ENCODE measurements at regions not wholly inside any gene's neighbourhood (a gene's known extent, or its start where the extent isn't known, plus 50 kb on each side); places are given as distances from the start of the nearest gene placed in this dataset.

DNA sequence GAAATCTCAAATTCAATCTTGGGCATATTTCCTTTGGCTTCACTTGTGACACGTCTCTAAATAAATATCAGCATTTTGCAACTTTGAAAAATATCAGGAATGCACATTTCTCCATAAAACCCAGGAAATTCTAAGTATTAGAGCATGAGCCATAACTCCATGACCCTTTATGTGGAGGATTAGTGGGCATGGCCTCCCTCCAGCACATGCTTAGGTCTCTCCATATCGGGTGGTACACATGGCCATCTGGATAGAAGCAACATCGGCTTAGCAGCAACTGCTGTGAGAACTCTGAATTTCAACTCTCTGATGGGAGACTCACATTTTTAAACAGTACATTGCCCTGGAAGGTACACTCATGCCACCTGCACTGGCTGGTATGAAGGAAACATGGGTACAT lies 73.7 kb upstream of the EGFLAM start:
- Histone ChIP-seq H3K36me3 (ENCODE audit: control insufficient read depth, insufficient read depth, low read length) (no peaks in the 10 kb centered on the region), H3K4me3 (ENCODE audit: low read length) (no peak overlapping the region), H3K27ac (ENCODE audit: low read length) (no peak overlapping the region), H3K27me3 (ENCODE audit: control insufficient read depth, insufficient read depth, low read length) (peaks cover 7% of the 10 kb centered on the region), H3K9me3 (replicated peaks; ENCODE audit: control insufficient read depth, low read depth, low read length) (no peaks in the 10 kb centered on the region), H3K4me1 (ENCODE audit: control insufficient read depth, insufficient read depth, low read length) (no peaks in the 10 kb centered on the region)
- WGBS (ENCODE audit: insufficient coverage): 77% methylated on average over 2 of the region's 3 CpGs
- no peak for DNase-seq

DNA sequence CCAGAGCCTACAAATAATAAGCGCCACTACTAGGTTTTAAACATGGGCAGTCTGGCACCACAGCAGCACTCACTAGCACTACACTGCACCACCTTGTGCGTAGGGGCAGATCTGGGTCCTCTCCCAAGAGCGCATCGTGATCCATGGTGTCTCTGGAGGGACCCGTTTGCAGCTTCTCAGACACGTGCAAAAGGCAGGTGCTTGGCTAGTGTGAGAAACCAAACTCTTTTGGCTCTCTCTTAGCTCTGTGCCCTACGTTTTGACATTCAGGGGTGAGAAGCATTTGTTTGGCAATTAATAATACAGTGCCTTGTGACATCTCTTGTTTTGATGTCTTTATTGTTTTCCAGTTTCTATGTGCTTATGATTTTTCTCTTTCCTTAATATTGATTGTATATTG lies 75.4 kb upstream of the EGFLAM start:
- Histone ChIP-seq H3K36me3 (ENCODE audit: control insufficient read depth, insufficient read depth, low read length) (no peaks in the 10 kb centered on the region), H3K27me3 (ENCODE audit: control insufficient read depth, insufficient read depth, low read length) (no peaks in the 10 kb centered on the region), H3K27ac (ENCODE audit: low read length) (no peak overlapping the region), H3K9me3 (replicated peaks; ENCODE audit: control insufficient read depth, low read depth, low read length) (no peaks in the 10 kb centered on the region), H3K4me3 (ENCODE audit: low read length) (no peak overlapping the region), H3K4me1 (ENCODE audit: control insufficient read depth, insufficient read depth, low read length) (no peaks in the 10 kb centered on the region)
- DNase-seq: no peak
- WGBS (ENCODE audit: insufficient coverage): 84% methylated on average over 6 of the region's 7 CpGs

DNA sequence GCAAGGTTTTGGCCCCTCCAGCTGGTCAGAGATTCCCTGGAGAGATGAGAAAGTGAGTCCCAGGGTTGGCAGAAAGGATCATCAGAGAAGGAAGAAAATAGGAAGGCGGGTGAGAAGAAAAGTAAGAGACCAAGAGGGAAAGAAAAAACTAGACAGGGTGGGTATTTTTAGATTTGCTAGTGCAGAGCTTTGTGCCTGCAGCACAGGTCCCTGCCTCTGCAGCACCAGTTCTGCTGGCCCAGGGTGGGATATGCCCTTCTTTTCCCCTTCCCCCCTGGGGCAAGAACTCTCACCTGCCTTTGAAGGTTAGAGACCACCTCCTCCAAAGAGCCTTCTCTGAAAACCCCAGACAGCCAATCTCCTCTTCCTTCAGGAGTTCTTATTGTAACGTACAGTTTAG lies 90.3 kb upstream of the EGFLAM start:
- Histone ChIP-seq H3K27ac (ENCODE audit: low read length) (peak overlapping the region; percentile 60), H3K9me3 (replicated peaks; ENCODE audit: control insufficient read depth, low read depth, low read length) (no peaks in the 10 kb centered on the region), H3K4me3 (ENCODE audit: low read length) (no peak overlapping the region), H3K36me3 (ENCODE audit: control insufficient read depth, insufficient read depth, low read length) (no peaks in the 10 kb centered on the region), H3K27me3 (ENCODE audit: control insufficient read depth, insufficient read depth, low read length) (no peaks in the 10 kb centered on the region), H3K4me1 (ENCODE audit: control insufficient read depth, insufficient read depth, low read length) (peaks cover 18% of the 10 kb centered on the region)
- 38% methylated on average over 1 of the region's 2 CpGs for WGBS (ENCODE audit: insufficient coverage)
- no peak for DNase-seq

DNA sequence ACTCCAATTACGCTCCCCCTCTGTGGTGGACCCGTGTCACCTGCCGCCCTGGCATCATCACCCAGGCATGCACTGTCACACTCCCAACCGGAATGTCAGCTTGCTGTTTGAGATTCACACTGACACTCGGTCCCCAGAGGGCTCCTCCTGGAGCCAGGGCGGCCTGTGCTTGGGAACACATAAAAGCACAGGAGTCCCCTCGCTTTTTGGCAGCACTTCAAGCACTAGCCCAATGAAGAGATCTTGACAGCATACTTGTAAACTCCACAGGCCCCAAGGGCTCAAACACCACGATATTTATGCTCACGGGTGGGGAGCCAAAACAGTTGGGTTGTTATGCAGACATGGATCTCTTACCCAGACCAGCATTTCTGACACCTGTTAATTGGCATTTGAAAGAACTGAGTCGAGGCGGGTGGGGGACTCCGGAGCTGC lies 90.8 kb upstream of the EGFLAM start:
- WGBS (ENCODE audit: insufficient coverage): 21% methylated on average over 11 of the region's 12 CpGs
- Histone ChIP-seq H3K4me1 (ENCODE audit: control insufficient read depth, insufficient read depth, low read length) (peaks cover 18% of the 10 kb centered on the region), H3K27ac (ENCODE audit: low read length) (peak overlapping the region; percentile 60), H3K4me3 (ENCODE audit: low read length) (no peak overlapping the region), H3K27me3 (ENCODE audit: control insufficient read depth, insufficient read depth, low read length) (no peaks in the 10 kb centered on the region), H3K36me3 (ENCODE audit: control insufficient read depth, insufficient read depth, low read length) (no peaks in the 10 kb centered on the region), H3K9me3 (replicated peaks; ENCODE audit: control insufficient read depth, low read depth, low read length) (no peaks in the 10 kb centered on the region)
- peak; percentile 80 for DNase-seq

DNA sequence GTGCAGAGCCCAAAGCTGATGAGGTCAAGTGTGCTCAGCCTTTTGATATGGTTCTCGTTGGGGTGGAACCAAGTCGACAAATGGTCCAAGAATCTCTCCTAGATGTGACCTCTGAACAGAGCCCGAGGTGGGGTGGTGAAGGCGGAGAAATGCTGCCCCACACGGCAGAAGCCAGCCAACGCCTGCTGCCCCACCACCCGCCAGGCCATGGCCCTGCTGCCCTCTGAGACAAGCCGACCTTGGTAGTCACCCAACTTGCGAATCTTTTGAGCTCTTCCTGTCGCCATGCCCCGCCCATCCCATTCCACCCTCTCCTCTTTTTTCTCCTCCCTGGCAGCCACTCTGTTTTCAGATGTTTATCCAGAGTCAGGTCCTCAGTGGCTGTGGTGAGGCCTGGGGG lies 91.5 kb upstream of the EGFLAM start:
- Histone ChIP-seq H3K27ac (ENCODE audit: low read length) (peak overlapping the region; percentile 20), H3K9me3 (replicated peaks; ENCODE audit: control insufficient read depth, low read depth, low read length) (no peaks in the 10 kb centered on the region), H3K27me3 (ENCODE audit: control insufficient read depth, insufficient read depth, low read length) (no peaks in the 10 kb centered on the region), H3K36me3 (ENCODE audit: control insufficient read depth, insufficient read depth, low read length) (no peaks in the 10 kb centered on the region), H3K4me1 (ENCODE audit: control insufficient read depth, insufficient read depth, low read length) (peaks cover 18% of the 10 kb centered on the region), H3K4me3 (ENCODE audit: low read length) (no peak overlapping the region)
- WGBS (ENCODE audit: insufficient coverage): 81% methylated on average over 9 of the region's 11 CpGs
- DNase-seq: no peak

DNA sequence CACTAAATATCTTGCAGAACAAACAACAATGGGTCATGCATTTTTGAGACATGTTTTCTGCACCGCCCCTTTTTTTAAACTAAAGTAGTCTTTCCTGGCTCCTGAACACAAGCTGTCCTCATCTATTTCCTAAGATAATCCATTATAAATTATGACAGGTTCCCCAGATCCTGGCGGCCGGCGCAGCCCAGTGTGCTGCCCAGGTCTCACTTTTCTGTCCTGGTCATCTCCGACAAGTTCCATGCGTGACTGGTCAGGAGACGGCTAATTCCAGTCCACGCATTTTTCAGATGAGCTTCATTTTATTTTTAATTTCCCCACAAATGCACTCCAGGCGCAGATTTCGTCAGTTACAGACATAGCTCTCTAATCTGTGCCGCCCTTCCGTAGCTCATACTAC lies 92.9 kb upstream of the EGFLAM start:
- no peak overlapping the region for H3K27ac ChIP-seq (ENCODE audit: low read length)
- no peaks in the 10 kb centered on the region for H3K36me3 ChIP-seq (ENCODE audit: control insufficient read depth, insufficient read depth, low read length)
- peaks cover 18% of the 10 kb centered on the region for H3K4me1 ChIP-seq (ENCODE audit: control insufficient read depth, insufficient read depth, low read length)
- H3K9me3 ChIP-seq (replicated peaks; ENCODE audit: control insufficient read depth, low read depth, low read length): no peaks in the 10 kb centered on the region
- H3K27me3 ChIP-seq (ENCODE audit: control insufficient read depth, insufficient read depth, low read length): no peaks in the 10 kb centered on the region
- H3K4me3 ChIP-seq (ENCODE audit: low read length): no peak overlapping the region
- 93% methylated on average over 8 of the region's 12 CpGs for WGBS (ENCODE audit: insufficient coverage)
- no peak for DNase-seq

DNA sequence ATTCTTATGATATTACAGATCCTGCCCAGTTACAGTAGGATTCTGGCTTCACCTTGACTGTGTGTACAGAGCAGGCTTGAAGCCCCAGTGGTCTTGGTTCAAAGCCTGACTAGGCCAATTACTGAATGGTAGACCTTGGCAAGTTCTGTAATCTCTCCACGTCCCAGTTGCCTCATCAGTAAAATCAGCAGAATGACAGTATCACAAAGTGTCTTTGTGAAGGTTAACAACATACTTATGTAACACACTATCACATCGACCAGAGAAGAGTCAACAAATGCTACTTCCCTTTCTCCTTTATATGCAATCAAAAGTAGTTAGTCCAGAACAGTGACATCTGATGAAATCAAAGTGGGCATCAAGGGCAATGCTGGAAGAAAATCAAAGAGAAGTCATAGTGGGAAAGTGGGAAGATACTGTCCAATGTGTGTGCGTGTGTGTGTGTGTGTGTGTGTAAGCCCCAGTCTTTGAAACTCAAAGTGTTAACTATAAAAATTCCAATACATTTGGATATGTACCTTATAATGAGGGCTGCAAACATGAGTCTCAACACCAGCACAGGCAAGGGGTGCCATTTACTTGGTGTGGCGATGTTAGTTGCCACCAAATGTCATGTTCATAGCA lies 93.5 kb upstream of the EGFLAM start:
- Histone ChIP-seq H3K27me3 (ENCODE audit: control insufficient read depth, insufficient read depth, low read length) (no peaks in the 10 kb centered on the region), H3K36me3 (ENCODE audit: control insufficient read depth, insufficient read depth, low read length) (no peaks in the 10 kb centered on the region), H3K4me3 (ENCODE audit: low read length) (no peak overlapping the region), H3K27ac (ENCODE audit: low read length) (no peak overlapping the region), H3K4me1 (ENCODE audit: control insufficient read depth, insufficient read depth, low read length) (peaks cover 18% of the 10 kb centered on the region), H3K9me3 (replicated peaks; ENCODE audit: control insufficient read depth, low read depth, low read length) (no peaks in the 10 kb centered on the region)
- WGBS (ENCODE audit: insufficient coverage): no CpG with 5 or more reads among the region's 4 CpGs
- DNase-seq: no peak

DNA sequence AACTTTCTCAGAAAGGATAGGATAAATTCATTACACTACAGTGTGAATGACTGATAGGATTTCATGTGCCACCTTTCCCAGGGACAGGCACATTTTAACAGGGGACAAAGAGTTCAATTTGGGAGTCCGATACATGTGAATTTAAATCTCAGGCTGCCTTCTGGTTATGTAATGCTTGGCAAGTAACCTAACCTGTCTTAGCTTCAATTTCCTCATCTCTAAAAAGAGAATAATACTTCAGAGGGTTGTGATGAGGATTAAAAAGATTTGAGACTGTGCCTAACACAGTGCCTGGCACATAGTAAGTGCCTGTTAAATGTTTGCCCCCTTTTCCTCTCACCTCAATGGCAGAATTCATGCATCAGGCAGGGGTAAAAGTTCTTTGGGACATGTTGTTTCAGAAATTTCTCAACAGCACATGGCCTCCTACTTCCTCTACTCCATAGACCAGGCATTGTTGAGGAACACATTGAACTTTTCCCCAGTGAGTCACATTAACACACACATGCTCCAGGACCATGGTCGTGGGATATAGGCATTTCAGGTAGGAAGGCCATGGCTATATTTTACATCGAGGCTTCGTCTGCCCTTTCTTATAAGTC lies 94.6 kb upstream of the EGFLAM start:
- H3K36me3 ChIP-seq (ENCODE audit: control insufficient read depth, insufficient read depth, low read length): no peaks in the 10 kb centered on the region
- no peaks in the 10 kb centered on the region for H3K9me3 ChIP-seq (replicated peaks; ENCODE audit: control insufficient read depth, low read depth, low read length)
- DNase-seq: no peak
- WGBS (ENCODE audit: insufficient coverage): no CpG with 5 or more reads among the region's 4 CpGs
- H3K4me1 ChIP-seq (ENCODE audit: control insufficient read depth, insufficient read depth, low read length): peaks cover 18% of the 10 kb centered on the region
- no peak overlapping the region for H3K27ac ChIP-seq (ENCODE audit: low read length)
- no peaks in the 10 kb centered on the region for H3K27me3 ChIP-seq (ENCODE audit: control insufficient read depth, insufficient read depth, low read length)
- H3K4me3 ChIP-seq (ENCODE audit: low read length): no peak overlapping the region

DNA sequence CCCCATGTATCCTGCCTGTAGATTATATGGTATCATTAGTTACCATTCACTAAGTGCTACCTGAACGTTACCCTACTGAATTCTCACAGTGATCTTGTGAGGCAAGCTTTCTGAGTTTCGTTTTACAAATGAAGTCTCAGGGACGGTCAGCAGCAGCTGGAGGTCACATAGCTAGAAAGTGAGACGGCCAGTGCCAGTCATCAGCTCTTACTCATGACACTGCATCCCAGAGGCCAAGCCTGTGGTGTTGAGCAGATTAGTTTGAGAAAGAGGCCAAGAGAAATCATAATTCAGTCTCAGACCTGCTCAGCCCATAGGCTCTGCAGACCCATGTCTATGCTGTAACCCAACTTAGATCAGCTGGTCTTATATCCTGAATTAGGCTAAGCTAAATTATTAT lies 95.7 kb upstream of the EGFLAM start:
- Histone ChIP-seq H3K4me1 (ENCODE audit: control insufficient read depth, insufficient read depth, low read length) (peaks cover 11% of the 10 kb centered on the region), H3K36me3 (ENCODE audit: control insufficient read depth, insufficient read depth, low read length) (no peaks in the 10 kb centered on the region), H3K27me3 (ENCODE audit: control insufficient read depth, insufficient read depth, low read length) (no peaks in the 10 kb centered on the region), H3K27ac (ENCODE audit: low read length) (no peak overlapping the region), H3K9me3 (replicated peaks; ENCODE audit: control insufficient read depth, low read depth, low read length) (no peaks in the 10 kb centered on the region), H3K4me3 (ENCODE audit: low read length) (no peak overlapping the region)
- 79% methylated on average over 3 of the region's 4 CpGs for WGBS (ENCODE audit: insufficient coverage)
- no peak for DNase-seq

DNA sequence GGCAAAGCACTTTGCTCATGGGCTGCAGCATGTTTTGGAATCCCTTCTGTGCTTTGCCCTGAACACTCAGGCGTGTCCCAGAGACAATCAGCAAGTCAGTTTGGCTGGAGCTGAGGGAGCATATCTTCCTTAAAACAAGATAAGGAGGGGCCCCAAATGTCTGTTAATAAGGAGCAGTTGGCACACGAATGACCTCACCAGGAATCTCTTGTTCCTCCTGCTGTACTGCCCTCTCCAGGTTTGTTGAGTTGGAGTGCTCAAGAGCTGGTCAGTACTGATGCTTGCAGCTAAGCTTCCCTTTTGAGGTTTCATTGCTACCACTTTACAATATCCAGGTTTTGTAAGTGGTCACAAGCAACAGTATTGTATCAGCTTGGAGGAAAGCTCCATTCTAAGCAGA lies 101.3 kb upstream of the EGFLAM start:
- Histone ChIP-seq H3K36me3 (ENCODE audit: control insufficient read depth, insufficient read depth, low read length) (no peaks in the 10 kb centered on the region), H3K27ac (ENCODE audit: low read length) (no peak overlapping the region), H3K27me3 (ENCODE audit: control insufficient read depth, insufficient read depth, low read length) (no peaks in the 10 kb centered on the region), H3K4me1 (ENCODE audit: control insufficient read depth, insufficient read depth, low read length) (no peaks in the 10 kb centered on the region), H3K9me3 (replicated peaks; ENCODE audit: control insufficient read depth, low read depth, low read length) (no peaks in the 10 kb centered on the region), H3K4me3 (ENCODE audit: low read length) (no peak overlapping the region)
- no peak for DNase-seq
- no CpG with 5 or more reads among the region's 2 CpGs for WGBS (ENCODE audit: insufficient coverage)

All from muscle of leg (tissue), 3 donors.